Suprapubic skin (tissue), 3 donors: ENCODE measurements at regions not wholly inside any gene's neighbourhood (a gene's known extent, or its start where the extent isn't known, plus 50 kb on each side); places are given as distances from the start of the nearest gene placed in this dataset.

Experiments used
- CTCF ChIP-seq, 2 donors: fragments of 200-600 bp in 1 of 2; fragments of 450-650 bp in 1 of 2; sonication (generic) in 1 of 2; IDR thresholded peaks; one replicate each; pipeline ENCODE4 v1.5.1; 2016 to 2019; ENCODE audit warnings: antibody characterized with exemption in 2 of 2, mild to moderate bottlenecking in 1 of 2, moderate library complexity in 1 of 2
- POLR2AphosphoS5 ChIP-seq, 3 donors: sonication (generic); formaldehyde crosslinking; IDR thresholded peaks; one replicate each; pipeline ENCODE4 v1.6.1; 2017; ENCODE audit warnings: antibody characterized with exemption in 3 of 3

- TF ChIP-seq POLR2AphosphoS5 (IDR thresholded peaks at IDR 0.05) (no peak), CTCF (IDR thresholded peaks at IDR 0.05) (no peak)
These were observed 124.2 kb downstream of the ZIC5 start for GRCh38 chr13:99847318-99847750.
